SU-DHL-6 (cell line): ENCODE measurements at regions not wholly inside any gene's neighbourhood (a gene's known extent, or its start where the extent isn't known, plus 50 kb on each side); places are given as distances from the start of the nearest gene placed in this dataset.

Experiments used
- CTCF ChIP-seq: fragments of 200-600 bp; sonication (generic); IDR thresholded peaks from one replicate; pipeline ENCODE4 v1.5.1; 2017; ENCODE audit warnings: antibody characterized with exemption, mild to moderate bottlenecking, low read length, moderate library complexity; ENCODE audit not compliant: insufficient read depth, poor library complexity, severe bottlenecking
- EZH2phosphoT487 ChIP-seq: fragments of 200-600 bp; sonication (generic), shearing (Covaris generic); conservative IDR thresholded peaks from 2 replicates; pipeline ENCODE4 v1.6.1; 2018; ENCODE audit warnings: mild to moderate bottlenecking, antibody characterized with exemption, low read length, moderate library complexity, mixed read lengths

- TF ChIP-seq CTCF (no peak), EZH2phosphoT487 (no peak)
These were observed 307.3 kb upstream of the ZNF32 start for GRCh38 chr10:43955978-43956377.
